Skeletal muscle tissue (tissue), 3 donors: ENCODE measurements at regions not wholly inside any gene's neighbourhood (a gene's known extent, or its start where the extent isn't known, plus 50 kb on each side); places are given as distances from the start of the nearest gene placed in this dataset.

Source experiments
- H3K27ac ChIP-seq: one replicate; pipeline ENCODE4 v1.7.0; 2013; ENCODE audit warnings: mild to moderate bottlenecking, low read depth, low read length, inconsistent platforms
- H3K27me3 ChIP-seq, 3 donors: one replicate each; pipeline ENCODE4 v1.7.0; 2013; ENCODE audit warnings: low read length in 3 of 3; ENCODE audit not compliant: control insufficient read depth in 3 of 3, insufficient read depth in 3 of 3
- H3K36me3 ChIP-seq, 3 donors: one replicate each; pipeline ENCODE4 v1.7.0; 2013; ENCODE audit warnings: low read length in 3 of 3; ENCODE audit not compliant: control insufficient read depth in 3 of 3, insufficient read depth in 3 of 3
- H3K4me1 ChIP-seq, 3 donors: one replicate each; pipeline ENCODE4 v1.7.0; 2013; ENCODE audit warnings: low read length in 3 of 3, mild to moderate bottlenecking in 3 of 3; ENCODE audit not compliant: control insufficient read depth in 3 of 3, insufficient read depth in 3 of 3
- H3K4me3 ChIP-seq, 3 donors: one replicate each; pipeline ENCODE4 v1.7.0; 2013; ENCODE audit warnings: low read length in 3 of 3
- H3K9ac ChIP-seq, 3 donors: one replicate each; pipeline ENCODE4 v1.7.0; 2013; ENCODE audit warnings: low read length in 3 of 3, mild to moderate bottlenecking in 3 of 3, moderate library complexity in 2 of 3, low read depth in 1 of 3
- H3K9me3 ChIP-seq, 3 donors: one replicate each; pipeline ENCODE4 v1.7.0; 2013; ENCODE audit warnings: low read length in 3 of 3; ENCODE audit not compliant: control insufficient read depth in 3 of 3
- donor health status: Osteomylitis.

DNA sequence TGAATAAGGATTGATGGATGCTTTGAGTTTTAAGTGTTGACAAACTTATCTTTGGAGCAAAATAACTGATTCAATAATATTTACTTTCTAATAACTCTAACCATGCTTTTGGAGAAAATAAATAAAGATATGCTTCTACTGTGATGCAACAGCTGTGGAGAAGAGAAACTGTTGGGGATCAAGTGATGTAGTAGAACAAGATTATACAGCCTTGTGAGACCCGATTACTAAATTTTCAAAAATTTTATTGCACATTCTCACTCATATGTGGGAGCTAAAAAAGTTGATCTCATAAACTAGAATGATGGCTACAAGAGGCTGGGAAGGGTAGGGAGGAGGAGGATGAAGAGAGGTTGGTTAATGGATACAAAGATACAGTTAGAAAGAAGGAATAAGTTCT lies 85.5 kb upstream of the OXGR1 start:
- H3K27ac ChIP-seq = no peak overlapping the region
- H3K9ac ChIP-seq = no peak overlapping the region
- H3K4me3 ChIP-seq = no peak overlapping the region

DNA sequence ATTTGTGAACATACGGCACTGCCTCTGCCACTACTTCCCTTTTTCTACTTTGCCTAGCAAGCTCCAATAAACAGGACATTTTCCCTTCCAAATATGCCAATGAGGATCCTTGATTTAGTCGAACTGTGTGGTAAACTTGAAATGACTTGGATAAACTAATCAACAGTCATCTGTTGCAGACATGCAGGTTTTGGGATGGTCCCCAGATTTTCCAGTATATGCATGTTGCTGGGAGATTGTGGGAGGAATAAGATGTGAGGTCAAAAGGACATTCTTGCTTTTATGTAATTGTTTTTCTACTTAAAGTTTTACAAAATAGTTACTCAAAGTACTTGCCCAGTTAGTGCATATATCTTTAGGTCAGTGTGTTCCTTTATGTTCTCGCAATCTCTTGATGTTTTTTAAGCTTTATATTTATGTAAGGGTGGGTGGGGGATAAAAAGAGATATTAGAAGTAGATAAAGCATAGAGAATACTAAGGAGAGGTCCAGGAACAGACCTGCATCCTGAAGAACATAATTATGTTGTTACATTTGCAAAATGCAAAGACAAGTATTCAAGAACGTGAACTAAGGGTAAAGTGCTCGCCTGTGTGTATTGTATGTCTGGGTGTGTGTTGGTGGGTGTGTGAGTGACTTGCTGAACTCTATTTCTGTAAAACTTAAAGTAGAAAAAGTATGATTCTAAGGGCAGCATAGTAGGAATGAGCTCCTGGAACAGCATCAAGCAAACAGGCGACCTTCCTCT lies 88.4 kb upstream of the OXGR1 start:
- Histone ChIP-seq H3K4me3 (no peak overlapping the region), H3K36me3 (no peaks in the 10 kb centered on the region), H3K4me1 (no peaks in the 10 kb centered on the region), H3K9me3 (peaks cover 0 to 1% (median 0%) of the 10 kb centered on the region in 3 donors), H3K9ac (no peak overlapping the region), H3K27ac (no peak overlapping the region), H3K27me3 (no peaks in the 10 kb centered on the region)

More for the DNA sequence above, 85.5 kb upstream of the OXGR1 start:
- Histone ChIP-seq H3K36me3 (no peaks in the 10 kb centered on the region), H3K27me3 (no peaks in the 10 kb centered on the region), H3K4me1 (no peaks in the 10 kb centered on the region), H3K9me3 (peaks cover 0 to 5% (median 0%) of the 10 kb centered on the region in 3 donors)

DNA sequence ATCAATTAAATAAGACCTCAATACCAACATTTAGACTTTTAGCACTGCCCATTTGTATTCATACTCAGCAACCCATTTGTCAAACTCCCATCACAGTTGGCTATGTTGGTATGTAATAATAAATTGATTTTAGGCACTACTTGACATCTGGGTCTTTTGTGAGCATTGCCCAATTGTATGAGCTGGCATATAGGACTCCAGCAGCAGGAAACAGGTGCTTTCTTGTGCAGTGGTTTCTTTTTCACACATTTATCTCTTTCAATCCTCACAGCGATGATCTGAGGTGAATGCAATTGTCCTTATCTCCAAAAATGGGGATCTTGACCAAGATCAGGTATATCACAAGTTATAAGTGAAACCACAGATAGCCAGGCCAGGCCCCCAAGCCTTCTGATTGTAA lies 96.9 kb upstream of the OXGR1 start:
- Histone ChIP-seq H3K9ac (no peak overlapping the region), H3K4me1 (no peaks in the 10 kb centered on the region), H3K9me3 (peaks cover 0 to 3% (median 0%) of the 10 kb centered on the region in 3 donors), H3K36me3 (no peaks in the 10 kb centered on the region), H3K27me3 (no peaks in the 10 kb centered on the region), H3K27ac (no peak overlapping the region), H3K4me3 (no peak overlapping the region)

DNA sequence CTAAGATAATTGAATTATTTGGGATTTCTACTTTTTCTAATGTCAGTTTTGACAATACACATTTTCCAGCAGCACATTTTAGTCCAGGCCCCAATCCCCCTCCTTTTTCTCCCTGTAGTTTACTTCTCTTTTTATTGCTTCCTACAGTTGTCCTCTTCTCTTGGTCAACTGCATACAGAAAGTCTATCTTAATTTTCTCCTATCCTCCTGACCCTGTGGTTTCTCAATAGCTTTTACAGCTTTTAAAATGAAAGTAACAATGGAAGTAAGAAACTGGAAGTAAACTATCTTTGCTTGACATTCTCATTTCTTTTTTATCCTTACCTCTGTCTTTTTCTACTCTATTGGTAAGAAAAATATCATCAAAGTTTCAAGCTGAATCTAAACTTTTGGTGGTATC lies 106.5 kb upstream of the OXGR1 start:
- no peaks in the 10 kb centered on the region for H3K4me1 ChIP-seq
- no peaks in the 10 kb centered on the region for H3K36me3 ChIP-seq
- no peaks in the 10 kb centered on the region for H3K27me3 ChIP-seq
- H3K4me3 ChIP-seq = no peak overlapping the region
- H3K27ac ChIP-seq = no peak overlapping the region
- H3K9me3 ChIP-seq = no peaks in the 10 kb centered on the region
- H3K9ac ChIP-seq = no peak overlapping the region

DNA sequence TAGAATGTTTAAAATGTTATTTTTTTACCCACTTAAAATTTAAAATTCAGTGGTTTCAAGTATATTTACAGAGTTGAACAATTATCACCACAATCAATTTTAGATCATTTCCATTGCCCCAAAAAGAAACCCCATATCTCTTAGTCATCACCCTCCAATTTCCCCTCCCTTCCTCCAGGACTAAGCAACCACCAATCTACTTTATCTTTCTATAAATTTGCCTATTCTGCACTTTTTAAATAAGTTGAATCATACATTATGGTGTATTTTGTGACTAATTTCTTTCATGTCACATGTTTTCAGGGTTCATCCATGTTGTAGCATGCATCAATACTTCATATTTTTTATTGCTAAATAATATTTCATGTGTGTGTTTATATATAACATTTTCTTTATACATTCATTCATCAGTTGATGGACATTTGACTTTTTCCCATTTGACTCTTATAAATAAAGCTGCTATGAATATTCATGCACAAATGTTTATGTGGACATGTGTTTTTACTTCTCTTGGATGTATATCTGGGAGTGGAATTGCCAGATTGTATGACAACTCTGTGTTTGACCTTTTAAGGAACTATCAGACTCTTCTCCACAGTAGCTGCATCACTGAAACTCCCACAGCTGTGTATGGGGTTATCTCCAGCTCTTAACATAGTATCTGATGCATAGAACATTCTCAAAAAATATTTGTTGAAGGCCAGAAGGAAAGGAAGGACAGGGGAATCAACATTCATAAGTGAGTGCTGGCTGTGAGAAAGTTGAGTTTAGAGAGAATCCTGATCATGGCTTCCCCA lies 107.8 kb upstream of the OXGR1 start:
- Histone ChIP-seq H3K27me3 (no peaks in the 10 kb centered on the region), H3K4me3 (no peak overlapping the region), H3K4me1 (no peaks in the 10 kb centered on the region), H3K27ac (no peak overlapping the region), H3K9ac (no peak overlapping the region), H3K36me3 (no peaks in the 10 kb centered on the region), H3K9me3 (no peaks in the 10 kb centered on the region)

DNA sequence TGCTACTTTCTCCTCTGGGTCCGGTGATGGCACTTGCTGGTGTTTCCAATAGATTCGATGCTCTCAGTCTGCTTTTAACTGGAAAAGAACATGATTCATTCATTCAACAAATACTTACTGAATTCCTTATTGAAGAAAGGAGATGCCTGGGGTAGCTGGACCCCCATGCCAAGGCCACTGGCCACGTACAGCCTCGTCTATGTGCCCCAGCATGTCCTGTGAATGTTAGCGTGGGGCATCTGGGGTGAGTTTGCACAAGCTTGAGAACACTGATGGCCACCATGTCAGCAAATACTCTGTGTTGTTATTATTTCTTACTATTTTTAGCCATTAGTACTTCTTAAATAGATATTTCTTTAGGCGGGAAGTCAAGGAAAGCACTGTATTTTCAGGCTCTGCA lies 112.0 kb upstream of the OXGR1 start:
- no peak overlapping the region for H3K9ac ChIP-seq
- no peak overlapping the region for H3K27ac ChIP-seq
- H3K4me1 ChIP-seq = peaks cover 4 to 12% (median 5%) of the 10 kb centered on the region in 3 donors
- no peaks in the 10 kb centered on the region for H3K9me3 ChIP-seq
- H3K4me3 ChIP-seq = no peak overlapping the region
- no peaks in the 10 kb centered on the region for H3K27me3 ChIP-seq
- H3K36me3 ChIP-seq = no peaks in the 10 kb centered on the region

DNA sequence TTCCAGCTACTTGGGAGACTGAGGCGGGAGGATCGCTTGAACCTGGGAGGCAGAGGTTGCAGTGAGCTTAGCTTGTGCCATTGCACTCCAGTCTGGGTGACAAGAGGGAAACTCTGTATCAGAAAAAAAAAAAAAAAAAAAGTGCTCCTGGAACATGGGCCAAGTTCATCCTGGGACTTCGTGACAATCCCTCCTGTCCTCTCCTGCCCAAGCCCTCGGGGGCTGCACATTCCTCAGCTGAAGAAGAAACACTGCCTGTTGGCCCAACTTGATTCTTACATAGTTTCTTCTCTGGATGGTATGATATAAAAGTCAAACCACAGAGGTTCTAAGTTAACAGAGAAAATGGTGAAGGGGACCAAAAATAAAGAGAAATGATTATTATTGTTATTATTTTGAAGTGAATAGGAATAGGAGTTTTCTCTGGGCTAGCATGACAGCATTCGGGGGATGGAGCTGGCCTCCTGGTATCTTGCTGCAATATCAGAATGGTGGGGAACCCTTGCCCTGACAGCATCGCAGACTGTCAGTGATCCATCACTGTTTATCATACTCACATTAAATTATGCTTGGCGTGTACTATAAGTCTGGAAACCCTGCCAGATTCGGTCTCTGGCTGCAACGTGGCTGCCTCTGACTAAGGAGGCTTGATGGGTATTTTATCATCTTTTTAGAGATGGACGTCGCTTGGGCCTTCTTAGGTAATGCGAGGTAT lies 113.7 kb upstream of the OXGR1 start:
- no peak overlapping the region for H3K27ac ChIP-seq

DNA sequence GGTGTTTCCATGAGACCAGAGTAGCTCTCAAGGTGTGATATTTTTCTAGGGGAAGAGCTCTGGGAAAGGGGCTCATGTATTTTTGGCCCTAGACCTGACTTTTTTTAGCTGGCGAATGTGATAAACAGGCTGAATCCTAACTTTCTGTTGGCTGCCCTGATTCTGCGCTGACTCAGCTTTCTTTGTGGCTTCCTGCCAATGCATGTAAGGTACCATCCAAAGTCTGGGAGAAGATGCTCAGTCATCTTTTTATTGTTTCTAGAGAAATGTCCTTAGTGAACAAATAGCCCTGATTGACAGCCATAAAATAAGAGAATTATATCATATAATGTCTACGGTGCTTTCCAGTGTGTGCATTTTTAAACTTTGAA lies 113.6 kb upstream of the MBNL2 start:
- no peak overlapping the region for H3K4me3 ChIP-seq
- H3K27ac ChIP-seq = peak overlapping the region; percentile 8
- H3K27me3 ChIP-seq = no peaks in the 10 kb centered on the region
- H3K9me3 ChIP-seq = no peaks in the 10 kb centered on the region
- peaks cover 6 to 22% (median 10%) of the 10 kb centered on the region in 3 donors for H3K4me1 ChIP-seq
- no peaks in the 10 kb centered on the region for H3K36me3 ChIP-seq
- H3K9ac ChIP-seq = no peak overlapping the region

More for the DNA sequence above, 113.7 kb upstream of the OXGR1 start:
- no peak overlapping the region for H3K9ac ChIP-seq
- no peak overlapping the region for H3K4me3 ChIP-seq
- H3K4me1 ChIP-seq = peaks cover 5 to 20% (median 8%) of the 10 kb centered on the region in 3 donors
- no peaks in the 10 kb centered on the region for H3K36me3 ChIP-seq
- H3K27me3 ChIP-seq = no peaks in the 10 kb centered on the region
- no peaks in the 10 kb centered on the region for H3K9me3 ChIP-seq

DNA sequence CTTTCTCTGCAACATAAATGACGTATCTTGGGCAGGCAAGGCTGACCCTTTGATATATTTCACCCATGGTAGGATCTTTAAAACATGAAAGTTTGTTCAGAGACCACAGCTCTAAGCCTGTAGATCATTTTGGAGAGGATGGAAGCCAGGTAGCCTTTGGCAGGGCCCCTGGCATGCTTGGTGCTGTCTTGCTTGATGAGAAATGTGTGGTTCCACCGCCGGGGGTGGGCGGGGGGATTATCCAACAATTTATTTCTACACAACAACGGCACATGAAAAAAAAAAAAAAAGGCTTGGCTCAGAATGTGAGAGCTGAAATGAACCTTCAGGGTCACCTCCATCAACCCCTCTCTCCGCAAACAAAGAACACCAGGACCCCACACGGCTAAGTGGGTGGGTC lies 112.9 kb upstream of the MBNL2 start:
- Histone ChIP-seq H3K27me3 (no peaks in the 10 kb centered on the region), H3K4me1 (peaks cover 11 to 29% (median 16%) of the 10 kb centered on the region in 3 donors), H3K9ac (peak overlapping the region; percentile 34 to 69 (median 51)), H3K9me3 (no peaks in the 10 kb centered on the region), H3K4me3 (peak overlapping the region in 1 of 3 donors; percentile 72), H3K36me3 (no peaks in the 10 kb centered on the region), H3K27ac (peak overlapping the region; percentile 29)
